GM21367 (cell line): ENCODE measurements at regions not wholly inside any gene's neighbourhood (a gene's known extent, or its start where the extent isn't known, plus 50 kb on each side); places are given as distances from the start of the nearest gene placed in this dataset.

Experiments
- ATAC-seq: cut with Tn5 transposase; IDR thresholded peaks from one replicate; pipeline ENCODE4 v1.9.1; 2021; ENCODE audit not compliant: unreplicated experiment

GRCh38 chr1:14476170-14476955 is 122.1 kb upstream of the KAZN start:
- no peak for ATAC-seq

- ATAC-seq: no peak
Observed at GRCh38 chr1:14478120-14478519, 120.4 kb upstream of the KAZN start.

- ATAC-seq: no peak
Observed at GRCh38 chr1:14479865-14480264, 118.6 kb upstream of the KAZN start.

GRCh38 chr1:14482784-14483450 is 115.6 kb upstream of the KAZN start:
- ATAC-seq: no peak

- no peak for ATAC-seq
Observed at GRCh38 chr1:14485285-14485684, 113.2 kb upstream of the KAZN start.

GRCh38 chr1:14486401-14487201 is 111.9 kb upstream of the KAZN start:
- no peak for ATAC-seq

GRCh38 chr1:14487671-14488070 is 110.8 kb upstream of the KAZN start:
- ATAC-seq: no peak

- ATAC-seq: no peak
Observed at GRCh38 chr1:14494911-14495310, 103.6 kb upstream of the KAZN start.

- ATAC-seq: no peak
Observed at GRCh38 chr1:14495381-14495780, 103.1 kb upstream of the KAZN start.

- ATAC-seq: no peak
Observed at GRCh38 chr1:14495996-14496395, 102.5 kb upstream of the KAZN start.

GRCh38 chr1:14498839-14499238 is 99.6 kb upstream of the KAZN start:
- ATAC-seq: no peak

GRCh38 chr1:14499312-14500040 is 99.0 kb upstream of the KAZN start:
- no peak for ATAC-seq

GRCh38 chr1:14500041-14500440 is 98.4 kb upstream of the KAZN start:
- ATAC-seq: no peak

- no peak for ATAC-seq
Observed at GRCh38 chr1:14500912-14501311, 97.6 kb upstream of the KAZN start.

- no peak for ATAC-seq
Observed at GRCh38 chr1:14504517-14504916, 94.0 kb upstream of the KAZN start.

- ATAC-seq: no peak
Observed at GRCh38 chr1:14506471-14507255, 91.8 kb upstream of the KAZN start.

- no peak for ATAC-seq
Observed at GRCh38 chr1:14507262-14507661, 91.2 kb upstream of the KAZN start.

GRCh38 chr1:14508613-14509012 is 89.9 kb upstream of the KAZN start:
- ATAC-seq: no peak

GRCh38 chr1:14511166-14511680 is 87.3 kb upstream of the KAZN start:
- no peak for ATAC-seq
